Tibial nerve (tissue), 4 donors: ENCODE measurements at regions not wholly inside any gene's neighbourhood (a gene's known extent, or its start where the extent isn't known, plus 50 kb on each side); places are given as distances from the start of the nearest gene placed in this dataset.

Source experiments
- DNase-seq, 2 donors: peaks; one replicate each; pipeline ENCODE4 v3.0.0-alpha.2; 2019; ENCODE audit warnings: low spot score in 2 of 2
- H3K27ac ChIP-seq, 4 donors: fragments of 200-600 bp; sonication (generic) in 3 of 4; one replicate each; pipeline ENCODE4 v1.5.1; 2017 to 2019; ENCODE audit warnings: mild to moderate bottlenecking in 1 of 4
- H3K27me3 ChIP-seq, 2 donors: fragments of 200-600 bp; sonication (generic) in 1 of 2; one replicate each; pipeline versions ENCODE4 v1.5.1 to v1.6.0; 2017 to 2019
- H3K36me3 ChIP-seq, 3 donors: fragments of 200-600 bp; sonication (generic); one replicate each; pipeline ENCODE4 v1.5.1; 2018 to 2019
- H3K4me1 ChIP-seq, 4 donors: fragments of 200-600 bp; sonication (generic) in 3 of 4; one replicate each; pipeline ENCODE4 v1.5.1; 2017 to 2019
- H3K4me3 ChIP-seq, 4 donors: fragments of 200-600 bp; sonication (generic) in 3 of 4; one replicate each; pipeline ENCODE4 v1.5.1; 2017 to 2019; ENCODE audit warnings: mild to moderate bottlenecking in 1 of 4, moderate library complexity in 1 of 4
- H3K9me3 ChIP-seq, 4 donors: fragments of 200-600 bp; sonication (generic) in 3 of 4; one replicate each; pipeline ENCODE4 v1.5.1; 2017 to 2019
- CTCF ChIP-seq, 5 experiments: fragments of 200-600 bp in 3 of 5; fragments of 450-650 bp in 2 of 5; sonication (generic) in 3 of 5; IDR thresholded peaks; one replicate each; pipeline ENCODE4 v1.5.1; 2016 to 2019; ENCODE audit warnings: antibody characterized with exemption in 5 of 5, mild to moderate bottlenecking in 3 of 5, moderate library complexity in 2 of 5
- EP300 ChIP-seq, 2 donors: sonication (generic); formaldehyde crosslinking; IDR thresholded peaks; one replicate each; pipeline ENCODE4 v1.6.1; 2017; ENCODE audit warnings: antibody characterized with exemption in 2 of 2, mild to moderate bottlenecking in 1 of 2
- POLR2A ChIP-seq, 2 donors: fragments of 450-650 bp; IDR thresholded peaks; one replicate each; pipeline ENCODE4 v1.6.1; 2017; ENCODE audit warnings: antibody characterized with exemption in 2 of 2, mild to moderate bottlenecking in 2 of 2, moderate library complexity in 2 of 2
- WGBS, 2 donors: methylation state at CpG; one replicate each; pipeline ENCODE4 v1.1.5; 2018; 5-methylcytosine and 5-hydroxymethylcytosine counted together

DNA sequence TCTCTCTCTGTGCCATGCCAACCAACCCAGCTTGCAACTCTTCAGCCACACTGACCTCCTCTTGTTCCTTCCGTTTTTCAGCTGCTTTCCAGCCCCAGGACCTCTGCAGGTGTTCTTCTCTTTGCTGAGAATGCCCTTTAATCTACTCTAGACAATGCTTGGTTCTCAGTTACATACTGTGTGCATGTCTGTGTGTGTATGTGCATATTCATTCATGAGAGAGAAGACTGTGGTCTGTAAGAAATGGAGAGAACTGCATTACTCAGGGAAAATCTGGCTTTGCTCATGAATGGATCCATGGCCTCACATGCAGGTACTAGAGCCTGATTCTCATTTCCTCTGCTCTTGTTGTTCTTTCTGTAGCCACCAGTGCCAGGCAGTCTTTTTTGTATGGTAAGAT is 636.9 kb upstream of the TENM3 start:
- Histone ChIP-seq H3K4me1 (no peaks in the 10 kb centered on the region), H3K9me3 (no peaks in the 10 kb centered on the region), H3K36me3 (no peaks in the 10 kb centered on the region), H3K27ac (no peak overlapping the region), H3K4me3 (no peak overlapping the region), H3K27me3 (no peaks in the 10 kb centered on the region)
- 65 to 80% methylated on average over 1 of the region's 1 CpG for WGBS, 2 donors
- TF ChIP-seq EP300 (IDR thresholded peaks at IDR 0.05) (no peak), POLR2A (IDR thresholded peaks at IDR 0.05) (no peak), CTCF (IDR thresholded peaks at IDR 0.05) (no peak)
- DNase-seq: no peak

DNA sequence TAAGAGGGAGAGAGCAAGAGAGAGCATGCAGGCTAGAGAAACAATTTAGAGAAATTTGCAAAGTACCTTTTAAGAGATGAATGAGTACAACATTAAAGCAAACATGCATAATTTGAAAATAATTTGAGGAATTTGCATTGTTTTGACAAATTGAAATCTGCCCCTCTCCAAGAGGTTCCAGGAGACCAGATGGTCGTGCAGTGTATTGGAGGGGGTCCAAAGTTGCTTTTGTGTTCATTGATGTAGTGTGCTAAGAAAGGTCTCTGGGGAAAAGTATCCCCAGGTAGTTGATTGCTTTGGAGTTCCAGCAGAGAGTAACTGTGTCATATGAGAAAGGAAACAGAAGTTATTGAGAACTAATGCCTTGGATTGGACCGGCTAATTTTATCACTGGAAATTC is 635.0 kb upstream of the TENM3 start:
- no peak overlapping the region for H3K4me3 ChIP-seq
- WGBS, 2 donors: 39 to 42% methylated on average over 2 of the region's 2 CpGs

GRCh38 chr4:181611033-181611711 is 632.0 kb upstream of the TENM3 start:
- Histone ChIP-seq H3K9me3 (no peaks in the 10 kb centered on the region), H3K36me3 (no peaks in the 10 kb centered on the region), H3K27me3 (no peaks in the 10 kb centered on the region), H3K27ac (no peak overlapping the region), H3K4me1 (no peaks in the 10 kb centered on the region), H3K4me3 (no peak overlapping the region)
- DNase-seq: no peak
- TF ChIP-seq EP300 (IDR thresholded peaks at IDR 0.05): no peak
- no peak for TF ChIP-seq CTCF (IDR thresholded peaks at IDR 0.05)
- TF ChIP-seq POLR2A (IDR thresholded peaks at IDR 0.05): no peak
- WGBS, 2 donors: 61 to 66% methylated on average over 15 of the region's 15 CpGs

More for the DNA sequence above, 635.0 kb upstream of the TENM3 start:
- DNase-seq: no peak
- Histone ChIP-seq H3K27ac (no peak overlapping the region), H3K9me3 (no peaks in the 10 kb centered on the region), H3K4me1 (no peaks in the 10 kb centered on the region), H3K27me3 (no peaks in the 10 kb centered on the region), H3K36me3 (no peaks in the 10 kb centered on the region)
- TF ChIP-seq CTCF (IDR thresholded peaks at IDR 0.05) (no peak), POLR2A (IDR thresholded peaks at IDR 0.05) (no peak), EP300 (IDR thresholded peaks at IDR 0.05) (no peak)

GRCh38 chr4:181611946-181612600 is 631.1 kb upstream of the TENM3 start:
- 33 to 34% methylated on average over 8 of the region's 8 CpGs for WGBS, 2 donors
- Histone ChIP-seq H3K4me1 (no peaks in the 10 kb centered on the region), H3K27ac (no peak overlapping the region), H3K4me3 (no peak overlapping the region), H3K27me3 (no peaks in the 10 kb centered on the region), H3K36me3 (no peaks in the 10 kb centered on the region), H3K9me3 (no peaks in the 10 kb centered on the region)
- DNase-seq: no peak
- TF ChIP-seq EP300 (IDR thresholded peaks at IDR 0.05) (no peak), CTCF (IDR thresholded peaks at IDR 0.05) (no peak), POLR2A (IDR thresholded peaks at IDR 0.05) (no peak)

GRCh38 chr4:181613200-181613599 is 630.0 kb upstream of the TENM3 start:
- H3K4me3 ChIP-seq: no peak overlapping the region
- WGBS, 2 donors: 69 to 70% methylated on average over 6 of the region's 6 CpGs
- no peak for DNase-seq
- no peaks in the 10 kb centered on the region for H3K27me3 ChIP-seq
- no peaks in the 10 kb centered on the region for H3K36me3 ChIP-seq
- no peak for TF ChIP-seq CTCF (IDR thresholded peaks at IDR 0.05)
- TF ChIP-seq EP300 (IDR thresholded peaks at IDR 0.05): no peak
- no peak for TF ChIP-seq POLR2A (IDR thresholded peaks at IDR 0.05)
- H3K9me3 ChIP-seq: no peaks in the 10 kb centered on the region
- H3K27ac ChIP-seq: no peak overlapping the region
- no peaks in the 10 kb centered on the region for H3K4me1 ChIP-seq
